ENCODE measurements at regions not wholly inside any gene's neighbourhood (a gene's known extent, or its start where the extent isn't known, plus 50 kb on each side); places are given as distances from the start of the nearest gene placed in this dataset.
"Not testable (repeated sequence)": the region's sequence is repeated elsewhere in the genome, so short reads cannot be mapped to it uniquely, and the experiment has no call there.

GRCh38 chr10:78649429-78649828, 419.3 kb upstream of the ZMIZ1 start:
- DNase-seq (ENCODE audit: low read depth), result no peak

- DNase-seq (ENCODE audit: low read depth), result no peak
These were observed 418.6 kb upstream of the ZMIZ1 start for GRCh38 chr10:78650122-78650521.

GRCh38 chr10:78651287-78651686, 417.5 kb upstream of the ZMIZ1 start:
- DNase-seq (ENCODE audit: low read depth), result no peak

- no peak for DNase-seq (ENCODE audit: low read depth)
These were observed 415.2 kb upstream of the ZMIZ1 start for GRCh38 chr10:78653555-78653954.

GRCh38 chr10:78654047-78654590, 414.6 kb upstream of the ZMIZ1 start:
- no peak for DNase-seq (ENCODE audit: low read depth)

GRCh38 chr10:78655979-78656378, 412.8 kb upstream of the ZMIZ1 start:
- no peak for DNase-seq (ENCODE audit: low read depth)

GRCh38 chr10:78656417-78657162, 412.2 kb upstream of the ZMIZ1 start:
- DNase-seq (ENCODE audit: low read depth), result no peak

- DNase-seq (ENCODE audit: low read depth), result peak; percentile 55
These were observed 411.5 kb upstream of the ZMIZ1 start for GRCh38 chr10:78657163-78657861.

- DNase-seq (ENCODE audit: low read depth), result no peak
These were observed 411.0 kb upstream of the ZMIZ1 start for GRCh38 chr10:78657862-78658165.

GRCh38 chr10:78658645-78659597, 409.8 kb upstream of the ZMIZ1 start:
- DNase-seq (ENCODE audit: low read depth), result no peak

GRCh38 chr10:78659598-78659967, 409.2 kb upstream of the ZMIZ1 start:
- no peak for DNase-seq (ENCODE audit: low read depth)

- DNase-seq (ENCODE audit: low read depth), result no peak
These were observed 408.2 kb upstream of the ZMIZ1 start for GRCh38 chr10:78660446-78661106.

- no peak for DNase-seq (ENCODE audit: low read depth)
These were observed 405.0 kb upstream of the ZMIZ1 start for GRCh38 chr10:78663721-78664120.

- DNase-seq (ENCODE audit: low read depth), result peak; percentile 66
These were observed 403.7 kb upstream of the ZMIZ1 start for GRCh38 chr10:78664929-78665553.

- DNase-seq (ENCODE audit: low read depth), result peak; percentile 41
These were observed 395.8 kb upstream of the ZMIZ1 start for GRCh38 chr10:78672918-78673317.

GRCh38 chr10:78681141-78681540, 387.6 kb upstream of the ZMIZ1 start:
- not testable (repeated sequence) for DNase-seq (ENCODE audit: low read depth)

GRCh38 chr10:78681986-78682385, 386.8 kb upstream of the ZMIZ1 start:
- DNase-seq (ENCODE audit: low read depth), result not testable (repeated sequence)

- DNase-seq (ENCODE audit: low read depth), result no peak
These were observed 383.8 kb upstream of the ZMIZ1 start for GRCh38 chr10:78684947-78685346.

- DNase-seq (ENCODE audit: low read depth), result peak; percentile 62
These were observed 383.2 kb upstream of the ZMIZ1 start for GRCh38 chr10:78685466-78686103.

GRCh38 chr10:78686444-78687060, 382.2 kb upstream of the ZMIZ1 start:
- DNase-seq (ENCODE audit: low read depth), result no peak

Data from iris pigment epithelial cell (primary cell).